ENCODE measurements at regions not wholly inside any gene's neighbourhood (a gene's known extent, or its start where the extent isn't known, plus 50 kb on each side); places are given as distances from the start of the nearest gene placed in this dataset.

- Histone ChIP-seq H3K27me3 (ENCODE audit: control insufficient read depth, insufficient read depth, low read length, poor library complexity, severe bottlenecking) (no peaks in the 10 kb centered on the region), H3K4me1 (ENCODE audit: control insufficient read depth, insufficient read depth, low read length) (no peaks in the 10 kb centered on the region), H3K9ac (ENCODE audit: extremely low read depth, low read length, poor library complexity, severe bottlenecking) (no peak overlapping the region), H3K9me3 (ENCODE audit: control insufficient read depth, low read length) (peaks cover 4% of the 10 kb centered on the region), H3K36me3 (ENCODE audit: control insufficient read depth, insufficient read depth, low read length) (no peaks in the 10 kb centered on the region), H3K27ac (ENCODE audit: low read depth, low read length) (no peak overlapping the region), H3K4me3 (ENCODE audit: low read length) (no peak overlapping the region)
- H3K27ac Mint-ChIP-seq, result no peak overlapping the region
- H3K4me3 Mint-ChIP-seq, result no peak overlapping the region
- WGBS, 2 experiments (ENCODE audit: insufficient coverage in 1 of 2, insufficient read length in 1 of 2), result 50 to 64% methylated on average over 1 to 2 of the region's 2 CpGs
- no peaks in the 10 kb centered on the region for H3K27me3 Mint-ChIP-seq (ENCODE audit: insufficient read depth)
- no peak for TF ChIP-seq CTCF (conservative IDR thresholded peaks at IDR 0.05)
- no peaks in the 10 kb centered on the region for H3K36me3 Mint-ChIP-seq (ENCODE audit: low read depth)
- H3K9me3 Mint-ChIP-seq, result peaks cover 6% of the 10 kb centered on the region
- no peaks in the 10 kb centered on the region for H3K4me1 Mint-ChIP-seq
- no peak for DNase-seq
Observed at GRCh38 chr15:87496795-87497194, 759.7 kb downstream of the NTRK3 start.

GRCh38 chr15:87496109-87496508, 760.4 kb downstream of the NTRK3 start:
- Histone ChIP-seq H3K9ac (ENCODE audit: extremely low read depth, low read length, poor library complexity, severe bottlenecking) (no peak overlapping the region), H3K4me1 (ENCODE audit: control insufficient read depth, insufficient read depth, low read length) (no peaks in the 10 kb centered on the region), H3K9me3 (ENCODE audit: control insufficient read depth, low read length) (peaks cover 4% of the 10 kb centered on the region), H3K4me3 (ENCODE audit: low read length) (no peak overlapping the region), H3K36me3 (ENCODE audit: control insufficient read depth, insufficient read depth, low read length) (no peaks in the 10 kb centered on the region), H3K27me3 (ENCODE audit: control insufficient read depth, insufficient read depth, low read length, poor library complexity, severe bottlenecking) (no peaks in the 10 kb centered on the region), H3K27ac (ENCODE audit: low read depth, low read length) (no peak overlapping the region)
- peaks cover 6% of the 10 kb centered on the region for H3K9me3 Mint-ChIP-seq
- no peak for TF ChIP-seq CTCF (conservative IDR thresholded peaks at IDR 0.05)
- no peak overlapping the region for H3K27ac Mint-ChIP-seq
- no peaks in the 10 kb centered on the region for H3K4me1 Mint-ChIP-seq
- no peaks in the 10 kb centered on the region for H3K27me3 Mint-ChIP-seq (ENCODE audit: insufficient read depth)
- H3K36me3 Mint-ChIP-seq (ENCODE audit: low read depth), result no peaks in the 10 kb centered on the region
- DNase-seq, result no peak
- WGBS, 2 experiments (ENCODE audit: insufficient coverage in 1 of 2, insufficient read length in 1 of 2), result 90 to 97% methylated on average over 2 of the region's 2 CpGs
- no peak overlapping the region for H3K4me3 Mint-ChIP-seq

GRCh38 chr15:87493803-87494202, 762.7 kb downstream of the NTRK3 start:
- H3K27me3 Mint-ChIP-seq (ENCODE audit: insufficient read depth), result no peaks in the 10 kb centered on the region
- no peak overlapping the region for H3K9ac ChIP-seq (ENCODE audit: extremely low read depth, low read length, poor library complexity, severe bottlenecking)
- no peak for TF ChIP-seq CTCF (conservative IDR thresholded peaks at IDR 0.05)
- no peak for DNase-seq
- no peak overlapping the region for H3K4me3 ChIP-seq (ENCODE audit: low read length)
- peaks cover 6% of the 10 kb centered on the region for H3K9me3 Mint-ChIP-seq
- no peaks in the 10 kb centered on the region for H3K4me1 ChIP-seq (ENCODE audit: control insufficient read depth, insufficient read depth, low read length)
- H3K27ac ChIP-seq (ENCODE audit: low read depth, low read length), result no peak overlapping the region
- H3K4me3 Mint-ChIP-seq, result no peak overlapping the region
- no peaks in the 10 kb centered on the region for H3K36me3 ChIP-seq (ENCODE audit: control insufficient read depth, insufficient read depth, low read length)
- no peaks in the 10 kb centered on the region for H3K27me3 ChIP-seq (ENCODE audit: control insufficient read depth, insufficient read depth, low read length, poor library complexity, severe bottlenecking)
- no peaks in the 10 kb centered on the region for H3K4me1 Mint-ChIP-seq
- no peaks in the 10 kb centered on the region for H3K36me3 Mint-ChIP-seq (ENCODE audit: low read depth)
- H3K9me3 ChIP-seq (ENCODE audit: control insufficient read depth, low read length), result peaks cover 4% of the 10 kb centered on the region
- H3K27ac Mint-ChIP-seq, result no peak overlapping the region

Data from endodermal cell (in vitro differentiated cells).